ENCODE measurements at regions not wholly inside any gene's neighbourhood (a gene's known extent, or its start where the extent isn't known, plus 50 kb on each side); places are given as distances from the start of the nearest gene placed in this dataset.

- no peaks in the 10 kb centered on the region for H3K36me3 ChIP-seq (ENCODE audit: control insufficient read depth in 4 of 4, insufficient read depth in 4 of 4, low read length in 3 of 4)
- no peak overlapping the region for H3K4me3 ChIP-seq (ENCODE audit: control insufficient read depth in 1 of 7, extremely low read depth in 1 of 7, insufficient read depth in 4 of 7, low read depth in 2 of 7, low read length in 6 of 7)
- no peaks in the 10 kb centered on the region for H3K4me1 ChIP-seq (ENCODE audit: control extremely low read depth in 1 of 4, control insufficient read depth in 4 of 4, insufficient read depth in 4 of 4, low read length in 3 of 4)
- H3K9me3 ChIP-seq (ENCODE audit: control extremely low read depth in 1 of 5, control insufficient read depth in 4 of 5, insufficient read depth in 2 of 5, low read depth in 1 of 5, low read length in 4 of 5), result no peaks in the 10 kb centered on the region
- ChIA-PET POLR2A (no interaction called here), CTCF (no interaction called here)
- no peak overlapping the region for H3K27ac ChIP-seq (ENCODE audit: insufficient read depth in 1 of 2, low read depth in 1 of 2, low read length in 2 of 2, poor library complexity in 1 of 2, severe bottlenecking in 2 of 2)
- WGBS (ENCODE audit: insufficient coverage), result 100% methylated on average over 1 of the region's 3 CpGs
- no peak for DNase-seq
- H3K27me3 ChIP-seq (replicated peaks in 2 of 5; ENCODE audit: control insufficient read depth in 4 of 5, insufficient read depth in 5 of 5, low read length in 4 of 5), result no peaks in the 10 kb centered on the region
Observed at GRCh38 chr2:51120754-51121280, 88.9 kb upstream of the NRXN1 start.

GRCh38 chr2:51111532-51111931 lies 79.6 kb upstream of the NRXN1 start:
- H3K9me3 ChIP-seq (ENCODE audit: control extremely low read depth in 1 of 5, control insufficient read depth in 4 of 5, insufficient read depth in 2 of 5, low read depth in 1 of 5, low read length in 4 of 5), result peaks cover 0 to 1% (median 0%) of the 10 kb centered on the region in 5 experiments
- 100% methylated on average over 1 of the region's 3 CpGs for WGBS (ENCODE audit: insufficient coverage)

GRCh38 chr2:51108794-51109193 lies 76.9 kb upstream of the NRXN1 start:
- peaks cover 0 to 3% (median 2%) of the 10 kb centered on the region in 4 experiments for H3K4me1 ChIP-seq (ENCODE audit: control extremely low read depth in 1 of 4, control insufficient read depth in 4 of 4, insufficient read depth in 4 of 4, low read length in 3 of 4)
- ChIA-PET CTCF (no interaction called here), POLR2A (no interaction called here)
- DNase-seq, result no peak
- 100% methylated on average over 1 of the region's 1 CpG for WGBS (ENCODE audit: insufficient coverage)
- H3K4me3 ChIP-seq (ENCODE audit: control insufficient read depth in 1 of 7, extremely low read depth in 1 of 7, insufficient read depth in 4 of 7, low read depth in 2 of 7, low read length in 6 of 7), result no peak overlapping the region
- H3K36me3 ChIP-seq (ENCODE audit: control insufficient read depth in 4 of 4, insufficient read depth in 4 of 4, low read length in 3 of 4), result no peaks in the 10 kb centered on the region
- H3K9me3 ChIP-seq (ENCODE audit: control extremely low read depth in 1 of 5, control insufficient read depth in 4 of 5, insufficient read depth in 2 of 5, low read depth in 1 of 5, low read length in 4 of 5), result peaks cover 0 to 1% (median 0%) of the 10 kb centered on the region in 5 experiments
- H3K27ac ChIP-seq (ENCODE audit: insufficient read depth in 1 of 2, low read depth in 1 of 2, low read length in 2 of 2, poor library complexity in 1 of 2, severe bottlenecking in 2 of 2), result no peak overlapping the region
- H3K27me3 ChIP-seq (replicated peaks in 2 of 5; ENCODE audit: control insufficient read depth in 4 of 5, insufficient read depth in 5 of 5, low read length in 4 of 5), result no peaks in the 10 kb centered on the region

More at GRCh38 chr2:51111532-51111931, 79.6 kb upstream of the NRXN1 start:
- Histone ChIP-seq H3K36me3 (ENCODE audit: control insufficient read depth in 4 of 4, insufficient read depth in 4 of 4, low read length in 3 of 4) (no peaks in the 10 kb centered on the region), H3K4me3 (ENCODE audit: control insufficient read depth in 1 of 7, extremely low read depth in 1 of 7, insufficient read depth in 4 of 7, low read depth in 2 of 7, low read length in 6 of 7) (no peak overlapping the region), H3K27me3 (replicated peaks in 2 of 5; ENCODE audit: control insufficient read depth in 4 of 5, insufficient read depth in 5 of 5, low read length in 4 of 5) (no peaks in the 10 kb centered on the region), H3K27ac (ENCODE audit: insufficient read depth in 1 of 2, low read depth in 1 of 2, low read length in 2 of 2, poor library complexity in 1 of 2, severe bottlenecking in 2 of 2) (no peak overlapping the region), H3K4me1 (ENCODE audit: control extremely low read depth in 1 of 4, control insufficient read depth in 4 of 4, insufficient read depth in 4 of 4, low read length in 3 of 4) (no peaks in the 10 kb centered on the region)
- DNase-seq, result no peak
- CTCF ChIA-PET, result no interaction called here
- POLR2A ChIA-PET, result no interaction called here

GRCh38 chr2:51107841-51108240 lies 75.9 kb upstream of the NRXN1 start:
- H3K4me3 ChIP-seq (ENCODE audit: control insufficient read depth in 1 of 7, extremely low read depth in 1 of 7, insufficient read depth in 4 of 7, low read depth in 2 of 7, low read length in 6 of 7), result no peak overlapping the region

GRCh38 chr2:51105811-51106210 lies 73.9 kb upstream of the NRXN1 start:
- ChIA-PET POLR2A (no interaction called here), CTCF (no interaction called here)
- Histone ChIP-seq H3K27ac (ENCODE audit: insufficient read depth in 1 of 2, low read depth in 1 of 2, low read length in 2 of 2, poor library complexity in 1 of 2, severe bottlenecking in 2 of 2) (no peak overlapping the region), H3K36me3 (ENCODE audit: control insufficient read depth in 4 of 4, insufficient read depth in 4 of 4, low read length in 3 of 4) (no peaks in the 10 kb centered on the region), H3K4me1 (ENCODE audit: control extremely low read depth in 1 of 4, control insufficient read depth in 4 of 4, insufficient read depth in 4 of 4, low read length in 3 of 4) (peaks cover 1 to 21% (median 15%) of the 10 kb centered on the region in 4 experiments), H3K9me3 (ENCODE audit: control extremely low read depth in 1 of 5, control insufficient read depth in 4 of 5, insufficient read depth in 2 of 5, low read depth in 1 of 5, low read length in 4 of 5) (peaks cover 0 to under 1% (median 0%) of the 10 kb centered on the region in 5 experiments), H3K4me3 (ENCODE audit: control insufficient read depth in 1 of 7, extremely low read depth in 1 of 7, insufficient read depth in 4 of 7, low read depth in 2 of 7, low read length in 6 of 7) (no peak overlapping the region), H3K27me3 (replicated peaks in 2 of 5; ENCODE audit: control insufficient read depth in 4 of 5, insufficient read depth in 5 of 5, low read length in 4 of 5) (no peaks in the 10 kb centered on the region)
- DNase-seq, result no peak
- WGBS (ENCODE audit: insufficient coverage), result 100% methylated on average over 1 of the region's 2 CpGs

More at GRCh38 chr2:51107841-51108240, 75.9 kb upstream of the NRXN1 start:
- WGBS (ENCODE audit: insufficient coverage), result no CpG with 5 or more reads among the region's 2 CpGs
- H3K27me3 ChIP-seq (replicated peaks in 2 of 5; ENCODE audit: control insufficient read depth in 4 of 5, insufficient read depth in 5 of 5, low read length in 4 of 5), result no peaks in the 10 kb centered on the region
- no peak overlapping the region for H3K27ac ChIP-seq (ENCODE audit: insufficient read depth in 1 of 2, low read depth in 1 of 2, low read length in 2 of 2, poor library complexity in 1 of 2, severe bottlenecking in 2 of 2)
- POLR2A ChIA-PET, result no interaction called here
- H3K9me3 ChIP-seq (ENCODE audit: control extremely low read depth in 1 of 5, control insufficient read depth in 4 of 5, insufficient read depth in 2 of 5, low read depth in 1 of 5, low read length in 4 of 5), result peaks cover 0 to 1% (median 0%) of the 10 kb centered on the region in 5 experiments
- CTCF ChIA-PET, result no interaction called here
- H3K36me3 ChIP-seq (ENCODE audit: control insufficient read depth in 4 of 4, insufficient read depth in 4 of 4, low read length in 3 of 4), result no peaks in the 10 kb centered on the region
- peaks cover 1 to 12% (median 11%) of the 10 kb centered on the region in 4 experiments for H3K4me1 ChIP-seq (ENCODE audit: control extremely low read depth in 1 of 4, control insufficient read depth in 4 of 4, insufficient read depth in 4 of 4, low read length in 3 of 4)
- no peak for DNase-seq

GRCh38 chr2:51103205-51103604 lies 71.3 kb upstream of the NRXN1 start:
- peak in 2 of 3 donors; percentile 27 to 41 for DNase-seq
- Histone ChIP-seq H3K36me3 (ENCODE audit: control insufficient read depth in 4 of 4, insufficient read depth in 4 of 4, low read length in 3 of 4) (no peaks in the 10 kb centered on the region), H3K27ac (ENCODE audit: insufficient read depth in 1 of 2, low read depth in 1 of 2, low read length in 2 of 2, poor library complexity in 1 of 2, severe bottlenecking in 2 of 2) (no peak overlapping the region), H3K4me3 (ENCODE audit: control insufficient read depth in 1 of 7, extremely low read depth in 1 of 7, insufficient read depth in 4 of 7, low read depth in 2 of 7, low read length in 6 of 7) (peak overlapping the region in 4 of 7 experiments; percentile 21 to 63 (median 47)), H3K4me1 (ENCODE audit: control extremely low read depth in 1 of 4, control insufficient read depth in 4 of 4, insufficient read depth in 4 of 4, low read length in 3 of 4) (peaks cover 1 to 21% (median 15%) of the 10 kb centered on the region in 4 experiments), H3K9me3 (ENCODE audit: control extremely low read depth in 1 of 5, control insufficient read depth in 4 of 5, insufficient read depth in 2 of 5, low read depth in 1 of 5, low read length in 4 of 5) (no peaks in the 10 kb centered on the region), H3K27me3 (replicated peaks in 2 of 5; ENCODE audit: control insufficient read depth in 4 of 5, insufficient read depth in 5 of 5, low read length in 4 of 5) (no peaks in the 10 kb centered on the region)
- POLR2A ChIA-PET, result no interaction called here
- 31% methylated on average over 4 of the region's 6 CpGs for WGBS (ENCODE audit: insufficient coverage)
- CTCF ChIA-PET, result interaction anchor here (0.6 kb wide), 1 partner anchor 42 kb away, joined by 3 read pairs; no protein-coding TSS in a partner anchor

- ChIA-PET CTCF (no interaction called here), POLR2A (no interaction called here)
- no peak overlapping the region for H3K27ac ChIP-seq (ENCODE audit: insufficient read depth in 1 of 2, low read depth in 1 of 2, low read length in 2 of 2, poor library complexity in 1 of 2, severe bottlenecking in 2 of 2)
- 100% methylated on average over 4 of the region's 4 CpGs for WGBS (ENCODE audit: insufficient coverage)
- no peaks in the 10 kb centered on the region for H3K36me3 ChIP-seq (ENCODE audit: control insufficient read depth in 4 of 4, insufficient read depth in 4 of 4, low read length in 3 of 4)
- no peak for DNase-seq
- no peaks in the 10 kb centered on the region for H3K4me1 ChIP-seq (ENCODE audit: control extremely low read depth in 1 of 4, control insufficient read depth in 4 of 4, insufficient read depth in 4 of 4, low read length in 3 of 4)
- no peaks in the 10 kb centered on the region for H3K9me3 ChIP-seq (ENCODE audit: control extremely low read depth in 1 of 5, control insufficient read depth in 4 of 5, insufficient read depth in 2 of 5, low read depth in 1 of 5, low read length in 4 of 5)
- no peak overlapping the region for H3K4me3 ChIP-seq (ENCODE audit: control insufficient read depth in 1 of 7, extremely low read depth in 1 of 7, insufficient read depth in 4 of 7, low read depth in 2 of 7, low read length in 6 of 7)
- H3K27me3 ChIP-seq (replicated peaks in 2 of 5; ENCODE audit: control insufficient read depth in 4 of 5, insufficient read depth in 5 of 5, low read length in 4 of 5), result no peaks in the 10 kb centered on the region
Observed at GRCh38 chr2:51093016-51093415, 61.1 kb upstream of the NRXN1 start.

Measured in common myeloid progenitor, CD34-positive (primary cell).